ENCODE measurements at regions not wholly inside any gene's neighbourhood (a gene's known extent, or its start where the extent isn't known, plus 50 kb on each side); places are given as distances from the start of the nearest gene placed in this dataset.

- TF ChIP-seq EZH2 (IDR thresholded peaks at IDR 0.05; ENCODE audit: insufficient read depth, poor library complexity, severe bottlenecking), result no peak
- no peak for TF ChIP-seq EZH2phosphoT487 (IDR thresholded peaks at IDR 0.05; ENCODE audit: insufficient read depth, low read depth)
Observed at GRCh38 chr2:238978497-238978896, 130.6 kb downstream of the TWIST2 start.
